ENCODE measurements at regions not wholly inside any gene's neighbourhood (a gene's known extent, or its start where the extent isn't known, plus 50 kb on each side); places are given as distances from the start of the nearest gene placed in this dataset.

GRCh38 chrX:26032111-26032912, 105.8 kb upstream of the MAGEB18 start:
- TF ChIP-seq CBFB (CRISPR knock-in tag; IDR thresholded peaks at IDR 0.05) (no peak), CREM (IDR thresholded peaks at IDR 0.05; ENCODE audit: low read depth) (no peak), SMC3 (conservative IDR thresholded peaks at IDR 0.05; ENCODE audit: insufficient read depth, low read depth, low read length) (no peak), ZBTB7A (IDR thresholded peaks at IDR 0.05; ENCODE audit: borderline replicate concordance, control insufficient read depth, low read depth, low read length) (no peak), ARID4B (CRISPR knock-in tag; IDR thresholded peaks at IDR 0.05) (no peak), THAP7 (CRISPR knock-in tag; IDR thresholded peaks at IDR 0.05) (no peak), YY1 (IDR thresholded peaks at IDR 0.05; ENCODE audit: borderline replicate concordance in 1 of 3, control insufficient read depth in 1 of 3, extremely low read depth in 1 of 3, insufficient read depth in 3 of 3, insufficient read length in 1 of 3, insufficient replicate concordance in 2 of 3, low read depth in 1 of 3, low read length in 2 of 3) (no peak), HDAC2 (IDR thresholded peaks at IDR 0.05) (no peak), MYBL2 (IDR thresholded peaks at IDR 0.05; ENCODE audit: low read depth) (no peak), MYBL2 (CRISPR knock-in tag; IDR thresholded peaks at IDR 0.05; ENCODE audit: borderline replicate concordance) (no peak), FIP1L1 (IDR thresholded peaks at IDR 0.05; ENCODE audit: low read depth, low read length, poor library complexity, severe bottlenecking) (no peak), EP300 (IDR thresholded peaks at IDR 0.05; ENCODE audit: low read length) (no peak), NBN (IDR thresholded peaks at IDR 0.05; ENCODE audit: low read depth) (no peak), SP2 (IDR thresholded peaks at IDR 0.05; ENCODE audit: extremely low read depth, low read depth, low read length, poor library complexity, severe bottlenecking) (no peak)
- TF ChIP-seq, protein P1, sequence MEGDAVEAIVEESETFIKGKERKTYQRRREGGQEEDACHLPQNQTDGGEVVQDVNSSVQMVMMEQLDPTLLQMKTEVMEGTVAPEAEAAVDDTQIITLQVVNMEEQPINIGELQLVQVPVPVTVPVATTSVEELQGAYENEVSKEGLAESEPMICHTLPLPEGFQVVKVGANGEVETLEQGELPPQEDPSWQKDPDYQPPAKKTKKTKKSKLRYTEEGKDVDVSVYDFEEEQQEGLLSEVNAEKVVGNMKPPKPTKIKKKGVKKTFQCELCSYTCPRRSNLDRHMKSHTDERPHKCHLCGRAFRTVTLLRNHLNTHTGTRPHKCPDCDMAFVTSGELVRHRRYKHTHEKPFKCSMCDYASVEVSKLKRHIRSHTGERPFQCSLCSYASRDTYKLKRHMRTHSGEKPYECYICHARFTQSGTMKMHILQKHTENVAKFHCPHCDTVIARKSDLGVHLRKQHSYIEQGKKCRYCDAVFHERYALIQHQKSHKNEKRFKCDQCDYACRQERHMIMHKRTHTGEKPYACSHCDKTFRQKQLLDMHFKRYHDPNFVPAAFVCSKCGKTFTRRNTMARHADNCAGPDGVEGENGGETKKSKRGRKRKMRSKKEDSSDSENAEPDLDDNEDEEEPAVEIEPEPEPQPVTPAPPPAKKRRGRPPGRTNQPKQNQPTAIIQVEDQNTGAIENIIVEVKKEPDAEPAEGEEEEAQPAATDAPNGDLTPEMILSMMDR (IDR thresholded peaks at IDR 0.05 in 2 of 3, conservative IDR thresholded peaks at IDR 0.05 in 1 of 3; ENCODE audit: insufficient read depth in 2 of 3, low read depth in 1 of 3, low read length in 3 of 3) = no peak

Measured in K562 (cell line).